Astrocyte (in vitro differentiated cells and primary cell): ENCODE measurements at regions not wholly inside any gene's neighbourhood (a gene's known extent, or its start where the extent isn't known, plus 50 kb on each side); places are given as distances from the start of the nearest gene placed in this dataset.

Experiments
- EZH2 ChIP-seq: IDR thresholded peaks from 2 replicates; pipeline ENCODE4 v1.6.1; 2012; ENCODE audit warnings: mild to moderate bottlenecking, low read length, inconsistent platforms; ENCODE audit not compliant: insufficient read depth
- TF ChIP-seq, protein P1 (sequence below): IDR thresholded peaks from 2 replicates; pipeline ENCODE4 v1.5.1; 2011; ENCODE audit warnings: low read depth, mild to moderate bottlenecking, inconsistent platforms, low read length, moderate library complexity; ENCODE audit not compliant: insufficient read depth

- TF ChIP-seq, protein P1, sequence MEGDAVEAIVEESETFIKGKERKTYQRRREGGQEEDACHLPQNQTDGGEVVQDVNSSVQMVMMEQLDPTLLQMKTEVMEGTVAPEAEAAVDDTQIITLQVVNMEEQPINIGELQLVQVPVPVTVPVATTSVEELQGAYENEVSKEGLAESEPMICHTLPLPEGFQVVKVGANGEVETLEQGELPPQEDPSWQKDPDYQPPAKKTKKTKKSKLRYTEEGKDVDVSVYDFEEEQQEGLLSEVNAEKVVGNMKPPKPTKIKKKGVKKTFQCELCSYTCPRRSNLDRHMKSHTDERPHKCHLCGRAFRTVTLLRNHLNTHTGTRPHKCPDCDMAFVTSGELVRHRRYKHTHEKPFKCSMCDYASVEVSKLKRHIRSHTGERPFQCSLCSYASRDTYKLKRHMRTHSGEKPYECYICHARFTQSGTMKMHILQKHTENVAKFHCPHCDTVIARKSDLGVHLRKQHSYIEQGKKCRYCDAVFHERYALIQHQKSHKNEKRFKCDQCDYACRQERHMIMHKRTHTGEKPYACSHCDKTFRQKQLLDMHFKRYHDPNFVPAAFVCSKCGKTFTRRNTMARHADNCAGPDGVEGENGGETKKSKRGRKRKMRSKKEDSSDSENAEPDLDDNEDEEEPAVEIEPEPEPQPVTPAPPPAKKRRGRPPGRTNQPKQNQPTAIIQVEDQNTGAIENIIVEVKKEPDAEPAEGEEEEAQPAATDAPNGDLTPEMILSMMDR = no peak
- TF ChIP-seq EZH2 = no peak
Observed at GRCh38 chr9:16202221-16202620, 649.4 kb downstream of the CCDC171 start.
